AG09319 (cell line): ENCODE measurements at regions not wholly inside any gene's neighbourhood (a gene's known extent, or its start where the extent isn't known, plus 50 kb on each side); places are given as distances from the start of the nearest gene placed in this dataset.

Experiments
- DNase-seq: peaks from one replicate; pipeline ENCODE4 v3.0.0-alpha.2; 2010; ENCODE audit warnings: low read depth; ENCODE audit errors: extremely low read depth
- CTCF ChIP-seq: IDR thresholded peaks from 2 replicates; pipeline ENCODE4 v1.5.1; 2011; ENCODE audit warnings: low read depth, mild to moderate bottlenecking, inconsistent platforms, low read length, moderate library complexity

GRCh38 chr9:75642522-75642921, 248.0 kb upstream of the PCSK5 start:
- no peak for TF ChIP-seq CTCF
- DNase-seq = no peak

- no peak for DNase-seq
- no peak for TF ChIP-seq CTCF
Observed at GRCh38 chr9:75644649-75645048, 245.8 kb upstream of the PCSK5 start.

- no peak for DNase-seq
- TF ChIP-seq CTCF = no peak
Observed at GRCh38 chr9:75648034-75648433, 242.4 kb upstream of the PCSK5 start.

GRCh38 chr9:75649060-75649459, 241.4 kb upstream of the PCSK5 start:
- no peak for DNase-seq
- TF ChIP-seq CTCF = no peak

- TF ChIP-seq CTCF = no peak
- DNase-seq = no peak
Observed at GRCh38 chr9:75651709-75652108, 238.8 kb upstream of the PCSK5 start.

- TF ChIP-seq CTCF = no peak
- no peak for DNase-seq
Observed at GRCh38 chr9:75653335-75653734, 237.1 kb upstream of the PCSK5 start.

GRCh38 chr9:75653750-75654149, 236.7 kb upstream of the PCSK5 start:
- TF ChIP-seq CTCF = no peak
- no peak for DNase-seq
